Fibroblast of pulmonary artery (primary cell): ENCODE measurements at regions not wholly inside any gene's neighbourhood (a gene's known extent, or its start where the extent isn't known, plus 50 kb on each side); places are given as distances from the start of the nearest gene placed in this dataset.
A peak's percentile ranks its signal among the peaks of the same experiment; 100 is the strongest.

Experiments
- DNase-seq: peaks from one replicate; pipeline ENCODE4 v3.0.0-alpha.2; 2010; ENCODE audit warnings: low read depth
- H3K4me3 ChIP-seq: replicated peaks from 2 replicates; pipeline ENCODE4 v1.5.1; 2011; ENCODE audit warnings: low read depth, mild to moderate bottlenecking, control low read depth, low read length, moderate library complexity
- TF ChIP-seq, protein P1 (sequence below): IDR thresholded peaks from 2 replicates; pipeline ENCODE4 v1.5.1; 2011; ENCODE audit warnings: mild to moderate bottlenecking, control low read depth, low read length, inconsistent platforms; ENCODE audit errors: missing control alignments

DNA sequence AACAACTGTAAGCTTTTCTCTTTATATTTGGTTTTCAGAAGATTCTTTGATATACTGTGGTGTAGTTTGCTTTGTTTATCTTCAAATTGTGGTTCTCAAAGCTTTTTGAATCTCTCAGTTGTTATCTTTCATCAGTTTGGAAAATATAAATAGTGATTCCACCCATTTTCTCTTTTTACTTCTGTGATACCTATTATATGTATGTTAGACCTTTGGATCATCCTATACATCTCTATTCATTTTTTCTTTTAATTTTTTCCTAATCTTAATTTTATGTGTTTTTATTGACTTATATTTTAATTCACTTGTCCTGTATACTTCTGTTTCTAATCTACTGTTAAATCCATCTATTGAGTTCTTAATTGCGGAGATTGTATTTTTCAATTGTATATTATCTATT, 160.7 kb upstream of the COL8A1 start:
- TF ChIP-seq, protein P1, sequence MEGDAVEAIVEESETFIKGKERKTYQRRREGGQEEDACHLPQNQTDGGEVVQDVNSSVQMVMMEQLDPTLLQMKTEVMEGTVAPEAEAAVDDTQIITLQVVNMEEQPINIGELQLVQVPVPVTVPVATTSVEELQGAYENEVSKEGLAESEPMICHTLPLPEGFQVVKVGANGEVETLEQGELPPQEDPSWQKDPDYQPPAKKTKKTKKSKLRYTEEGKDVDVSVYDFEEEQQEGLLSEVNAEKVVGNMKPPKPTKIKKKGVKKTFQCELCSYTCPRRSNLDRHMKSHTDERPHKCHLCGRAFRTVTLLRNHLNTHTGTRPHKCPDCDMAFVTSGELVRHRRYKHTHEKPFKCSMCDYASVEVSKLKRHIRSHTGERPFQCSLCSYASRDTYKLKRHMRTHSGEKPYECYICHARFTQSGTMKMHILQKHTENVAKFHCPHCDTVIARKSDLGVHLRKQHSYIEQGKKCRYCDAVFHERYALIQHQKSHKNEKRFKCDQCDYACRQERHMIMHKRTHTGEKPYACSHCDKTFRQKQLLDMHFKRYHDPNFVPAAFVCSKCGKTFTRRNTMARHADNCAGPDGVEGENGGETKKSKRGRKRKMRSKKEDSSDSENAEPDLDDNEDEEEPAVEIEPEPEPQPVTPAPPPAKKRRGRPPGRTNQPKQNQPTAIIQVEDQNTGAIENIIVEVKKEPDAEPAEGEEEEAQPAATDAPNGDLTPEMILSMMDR: no peak
- H3K4me3 ChIP-seq: no peak overlapping the region
- DNase-seq: no peak

DNA sequence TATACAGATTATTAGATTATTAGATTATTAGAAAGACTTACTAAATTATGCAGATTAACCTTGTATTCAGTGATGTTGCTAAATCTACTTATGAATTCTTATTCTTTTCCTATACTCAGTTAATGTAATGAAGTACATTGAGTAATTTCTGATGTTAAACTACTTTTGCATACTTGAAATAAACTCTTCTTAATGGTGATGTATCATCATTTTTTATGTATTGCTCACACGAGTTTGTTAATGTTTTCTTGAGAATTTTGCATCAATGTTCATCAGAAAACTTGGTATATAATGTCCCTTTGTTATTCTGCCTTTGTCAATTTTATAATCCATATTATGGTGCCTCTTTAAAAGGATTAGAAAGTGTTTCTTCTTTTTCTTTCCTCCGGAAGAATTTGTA, 163.2 kb upstream of the COL8A1 start:
- DNase-seq: no peak
- TF ChIP-seq, protein P1: no peak
- H3K4me3 ChIP-seq: no peak overlapping the region

DNA sequence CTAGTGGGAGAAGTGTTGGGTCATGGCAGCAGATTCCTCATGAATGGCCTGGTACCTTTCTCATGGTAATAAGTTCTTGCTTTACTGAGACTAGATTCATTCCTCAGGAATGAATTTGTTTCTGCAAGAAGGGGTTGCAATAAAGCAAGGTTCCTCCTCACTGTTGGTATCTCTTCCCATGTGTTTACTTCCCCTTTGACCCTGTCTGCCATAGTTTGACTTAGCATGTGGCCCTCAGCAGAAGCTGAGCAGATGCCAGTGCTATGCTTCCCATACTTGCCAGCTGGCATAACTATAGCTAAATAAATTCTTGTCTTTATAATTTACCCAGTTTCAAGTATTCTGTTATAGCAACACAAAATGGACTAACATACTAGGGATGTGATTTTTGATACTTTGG, 163.6 kb upstream of the COL8A1 start:
- no peak for DNase-seq
- TF ChIP-seq, protein P1: no peak
- H3K4me3 ChIP-seq: no peak overlapping the region

DNA sequence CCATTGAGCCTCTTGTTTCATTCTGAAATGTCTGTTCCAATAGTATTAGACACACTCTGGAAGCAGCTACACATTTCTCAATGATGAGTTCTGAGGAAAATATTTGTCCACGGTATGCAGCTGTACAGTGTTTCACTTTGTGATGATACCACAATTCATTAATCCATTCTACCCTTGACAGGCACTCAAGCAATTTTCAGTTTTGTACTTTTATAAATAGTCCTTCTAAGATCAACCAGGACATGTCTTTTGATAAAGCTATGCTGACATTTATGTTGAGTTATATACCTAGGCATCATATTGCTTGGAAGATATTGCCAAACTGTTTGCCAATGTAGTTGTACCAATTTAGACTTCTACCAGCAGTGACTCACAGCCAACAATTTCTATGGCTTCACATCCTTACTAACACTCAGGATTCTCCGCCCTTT, 165.1 kb upstream of the COL8A1 start:
- H3K4me3 ChIP-seq: no peak overlapping the region
- DNase-seq: peak; percentile 49
- TF ChIP-seq, protein P1: no peak

DNA sequence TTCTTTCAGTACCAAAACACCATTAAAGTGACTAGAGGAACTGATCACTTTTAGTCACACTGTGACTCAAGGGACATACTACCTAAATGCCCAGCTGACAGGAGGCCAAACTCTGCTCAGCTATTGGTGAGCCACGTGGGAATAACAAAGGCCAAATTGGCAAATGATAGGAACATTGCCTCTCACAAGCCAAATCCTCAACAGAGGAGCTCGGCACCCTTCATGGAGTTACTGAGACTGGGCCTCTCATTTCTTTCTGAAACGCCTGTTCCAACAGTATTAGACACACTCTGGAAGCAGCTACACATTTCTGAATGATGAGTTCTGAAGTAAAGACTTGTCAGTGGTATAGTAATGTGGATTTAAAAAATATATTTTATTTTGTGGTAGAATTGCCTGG, 166.0 kb upstream of the COL8A1 start:
- DNase-seq: no peak
- TF ChIP-seq, protein P1: no peak
- no peak overlapping the region for H3K4me3 ChIP-seq

DNA sequence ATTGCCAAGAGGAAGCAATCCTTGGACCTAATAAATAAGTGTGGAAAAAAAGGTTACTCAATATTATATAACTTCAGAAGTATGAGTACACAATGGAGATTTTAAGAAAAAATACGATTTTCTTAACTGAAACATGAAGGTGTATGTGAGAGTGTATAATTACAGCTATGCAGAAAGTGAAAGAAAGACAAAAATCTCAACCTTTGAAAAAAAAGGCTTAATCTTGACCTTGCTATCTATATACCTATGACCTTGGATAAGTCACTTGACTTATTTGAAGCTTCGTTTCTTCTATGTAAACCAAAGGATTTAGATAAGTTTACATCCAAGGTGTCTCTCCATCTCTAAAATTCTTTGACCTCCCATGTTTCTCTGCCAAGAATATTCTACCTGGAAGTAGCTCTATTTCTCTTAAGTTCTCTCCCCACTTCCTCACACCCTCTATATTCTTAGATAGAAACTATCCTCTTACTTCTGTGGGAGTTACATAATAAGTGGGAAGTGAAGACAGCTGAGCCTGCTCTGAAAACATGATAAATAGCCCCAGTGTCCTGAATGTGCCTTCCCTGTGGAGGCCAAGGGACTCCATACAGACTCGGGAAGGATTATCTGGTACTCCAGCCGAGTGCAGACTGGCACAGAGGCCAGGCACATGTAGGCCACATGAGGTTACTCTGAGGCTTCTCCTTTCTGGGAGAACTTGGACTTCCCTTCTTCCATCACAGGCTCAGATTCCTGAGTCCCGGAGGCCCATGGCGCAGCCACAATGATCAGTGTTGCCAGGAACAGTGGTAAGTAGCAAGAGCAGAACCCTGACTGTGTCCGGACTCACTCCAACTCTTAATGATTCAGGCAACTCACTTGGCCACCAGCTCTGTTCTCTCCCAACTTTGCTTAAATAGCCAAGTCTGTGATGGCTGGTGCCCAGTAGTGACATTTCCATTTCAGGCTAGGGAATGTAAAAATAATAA, 166.8 kb upstream of the COL8A1 start:
- no peak for DNase-seq
- TF ChIP-seq, protein P1: no peak
- H3K4me3 ChIP-seq: no peak overlapping the region
